ENCODE measurements at regions not wholly inside any gene's neighbourhood (a gene's known extent, or its start where the extent isn't known, plus 50 kb on each side); places are given as distances from the start of the nearest gene placed in this dataset.

GRCh38 chrX:45794323-45794994 is 593.8 kb upstream of the DIPK2B start:
- no peak for TF ChIP-seq NR2C2 (CRISPR knock-in tag; IDR thresholded peaks at IDR 0.05)
- no peak for TF ChIP-seq NR2C2 (tag; IDR thresholded peaks at IDR 0.05)
- TF ChIP-seq IRF2 (CRISPR knock-in tag; IDR thresholded peaks at IDR 0.05), result no peak
- no peak for TF ChIP-seq ZNF311 (CRISPR knock-in tag; IDR thresholded peaks at IDR 0.05)
- TF ChIP-seq REST (IDR thresholded peaks at IDR 0.05; ENCODE audit: borderline replicate concordance), result no peak
- TF ChIP-seq REST (CRISPR knock-in tag; IDR thresholded peaks at IDR 0.05; ENCODE audit: low read depth), result no peak
- no peak for TF ChIP-seq ZNF830 (CRISPR knock-in tag; IDR thresholded peaks at IDR 0.05)
